Retina (tissue), 1 donor: ENCODE measurements at regions not wholly inside any gene's neighbourhood (a gene's known extent, or its start where the extent isn't known, plus 50 kb on each side); places are given as distances from the start of the nearest gene placed in this dataset.

Experiments
- DNase-seq: peaks from one replicate; pipeline ENCODE4 v3.0.0-alpha.2; 2016

DNA sequence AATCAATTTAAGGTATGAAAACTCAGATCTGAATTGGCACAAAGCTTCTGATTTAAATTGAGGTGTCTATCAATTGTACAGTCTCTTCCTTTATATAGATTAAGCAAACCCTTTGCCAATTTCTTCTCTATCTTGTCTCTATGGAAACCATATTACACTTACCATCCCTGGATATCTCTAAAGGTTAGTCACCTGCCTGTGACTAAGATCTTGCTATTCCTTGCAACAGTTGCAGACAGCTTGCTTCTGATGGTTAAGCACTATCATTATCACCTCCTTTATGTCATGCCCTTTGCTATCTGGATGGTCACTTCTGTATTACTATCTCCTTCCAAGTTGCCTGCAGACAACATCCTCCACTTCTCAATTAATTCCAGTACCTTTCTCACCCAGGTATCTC lies 998.6 kb upstream of the B3GALT2 start:
- DNase-seq: no peak

DNA sequence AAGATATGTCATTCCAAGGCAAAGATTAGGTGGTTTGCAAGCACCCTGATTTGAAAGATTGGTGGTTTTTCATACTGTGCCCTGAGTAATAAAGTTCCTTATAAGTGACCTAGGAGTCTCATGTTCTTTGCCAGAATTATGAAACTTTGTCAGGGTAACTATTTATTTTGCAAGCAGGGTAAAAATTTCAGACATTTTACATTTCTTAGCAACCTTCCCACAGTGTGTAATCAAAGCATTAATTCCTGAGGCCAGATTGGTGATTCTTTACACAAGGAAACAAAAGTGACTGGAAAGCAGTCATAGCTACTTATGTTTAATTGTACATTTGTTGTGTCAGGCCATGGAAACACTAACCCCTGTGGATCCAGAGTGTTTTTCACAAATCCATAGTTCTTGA lies 998.0 kb upstream of the B3GALT2 start:
- no peak for DNase-seq

DNA sequence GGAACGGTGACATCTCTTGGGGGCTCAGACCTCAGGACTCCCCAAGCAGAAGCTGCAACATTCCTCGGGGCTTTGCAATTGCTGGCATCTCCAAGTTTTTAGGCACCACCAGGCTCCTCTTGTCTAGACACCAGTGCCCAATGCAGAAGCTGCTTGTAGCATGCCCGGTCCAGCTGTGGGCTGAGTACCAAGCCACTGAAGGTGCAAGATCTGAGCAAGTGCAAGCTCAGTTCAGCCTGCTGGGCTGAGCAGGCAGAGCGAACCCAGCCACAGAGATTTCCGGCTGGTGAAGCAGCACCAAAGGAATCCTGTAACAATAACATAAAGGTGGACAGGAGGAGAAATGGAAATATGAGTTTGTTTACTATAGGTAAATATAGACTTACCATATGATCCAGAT lies 995.4 kb upstream of the B3GALT2 start:
- no peak for DNase-seq

DNA sequence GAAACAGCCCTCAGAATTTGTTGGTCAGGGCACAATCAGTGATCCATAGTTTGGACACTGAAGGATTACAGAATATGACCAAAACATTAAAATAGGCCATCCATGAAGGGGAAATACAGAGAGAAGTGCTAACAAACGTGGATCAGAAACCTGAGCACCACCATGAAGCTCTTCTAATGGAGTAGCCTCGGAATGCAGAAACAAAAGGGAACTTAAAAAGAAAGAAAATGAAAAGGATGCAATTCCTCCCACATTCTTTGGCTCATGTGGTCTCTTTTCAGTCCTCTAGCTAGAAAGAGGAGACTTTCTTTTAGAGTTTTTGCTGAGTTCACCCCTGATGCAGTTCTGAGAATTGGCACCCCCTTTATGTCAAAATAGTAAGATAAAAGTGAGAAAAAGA lies 989.8 kb upstream of the B3GALT2 start:
- no peak for DNase-seq

DNA sequence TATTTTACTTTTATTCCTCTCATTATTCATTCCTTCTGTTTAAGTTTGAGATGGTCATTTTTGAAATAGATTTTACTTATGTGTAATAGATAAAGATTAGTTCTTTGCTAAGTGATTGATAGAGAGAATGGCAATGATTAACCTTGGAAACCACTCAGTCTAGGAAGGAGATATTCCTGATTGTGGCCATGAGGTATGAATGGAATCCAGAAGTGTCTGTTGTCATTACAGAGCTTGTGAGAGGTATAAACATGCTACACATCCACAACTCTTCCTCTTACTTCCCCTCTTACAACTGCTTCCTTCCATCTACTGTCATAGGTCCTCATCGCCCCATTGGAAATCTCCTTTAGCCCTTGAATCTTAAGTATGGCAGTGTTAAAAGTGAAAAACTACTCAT lies 988.8 kb upstream of the B3GALT2 start:
- no peak for DNase-seq

DNA sequence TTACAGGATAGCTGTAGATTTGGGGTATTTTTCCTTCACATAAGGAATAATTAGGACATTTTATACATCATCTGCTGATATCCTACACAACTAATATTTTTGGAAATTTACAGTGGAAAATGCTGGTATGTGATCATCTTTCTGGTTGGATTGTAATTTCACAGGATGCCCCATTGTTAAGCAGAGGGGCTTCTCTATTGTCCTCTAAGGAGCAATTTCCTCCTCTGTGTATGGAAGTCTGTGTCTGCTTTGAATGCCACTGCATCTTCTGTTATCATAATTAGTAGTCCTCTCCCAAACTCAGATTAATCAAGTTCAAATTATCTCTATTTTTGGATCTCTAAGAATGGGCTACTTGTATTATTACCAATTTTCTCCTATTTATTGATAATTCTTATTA lies 988.1 kb upstream of the B3GALT2 start:
- DNase-seq: no peak

DNA sequence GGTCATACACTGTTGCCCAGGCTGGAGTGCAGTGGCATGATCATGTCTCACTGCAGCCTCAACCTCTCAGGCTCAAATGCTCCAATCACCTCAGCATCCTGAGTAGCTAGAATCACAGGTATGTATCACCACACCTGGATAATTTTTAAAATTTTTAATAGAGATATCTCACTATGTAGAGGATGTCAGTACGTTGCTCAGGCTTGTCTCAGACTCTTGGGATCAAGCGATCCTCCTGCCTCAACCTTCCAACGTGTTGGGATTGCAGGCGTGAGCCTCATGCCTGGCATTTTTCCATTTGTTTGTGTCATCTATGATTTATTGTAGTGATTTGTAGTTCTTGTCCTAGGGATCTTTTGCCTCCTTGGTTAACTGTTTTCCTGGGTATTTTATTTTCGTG lies 985.2 kb upstream of the B3GALT2 start:
- DNase-seq: no peak

DNA sequence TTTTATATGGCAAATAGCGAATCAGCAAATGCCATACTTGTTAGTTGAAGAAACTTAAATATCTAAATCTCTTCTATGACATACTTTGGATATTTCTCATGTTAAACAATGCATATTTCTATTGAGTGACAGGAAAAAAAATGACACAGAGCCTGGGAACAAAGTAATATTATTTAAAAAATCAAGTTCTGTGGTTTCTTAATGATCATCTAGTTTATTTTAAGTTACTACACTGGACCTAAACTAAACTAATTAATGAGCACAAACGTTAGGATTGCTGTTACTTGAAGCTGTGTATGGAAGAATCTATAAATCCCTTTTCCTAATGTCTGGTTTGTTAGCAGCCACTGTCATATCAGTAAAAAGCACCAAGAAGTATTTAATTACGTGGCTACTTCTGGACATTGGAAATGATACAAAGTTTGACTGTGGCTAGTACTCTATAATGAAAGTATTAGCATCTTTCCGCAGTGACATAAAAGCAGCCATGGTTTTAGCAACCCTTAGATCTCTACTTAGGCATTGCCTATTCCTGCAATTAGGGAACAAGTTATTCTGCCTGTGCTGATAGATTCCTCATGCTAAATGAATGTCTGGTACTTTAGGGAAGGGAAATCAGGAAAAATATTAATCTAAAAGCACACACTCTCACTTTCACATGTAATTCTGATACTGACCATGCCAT lies 981.7 kb upstream of the B3GALT2 start:
- no peak for DNase-seq

DNA sequence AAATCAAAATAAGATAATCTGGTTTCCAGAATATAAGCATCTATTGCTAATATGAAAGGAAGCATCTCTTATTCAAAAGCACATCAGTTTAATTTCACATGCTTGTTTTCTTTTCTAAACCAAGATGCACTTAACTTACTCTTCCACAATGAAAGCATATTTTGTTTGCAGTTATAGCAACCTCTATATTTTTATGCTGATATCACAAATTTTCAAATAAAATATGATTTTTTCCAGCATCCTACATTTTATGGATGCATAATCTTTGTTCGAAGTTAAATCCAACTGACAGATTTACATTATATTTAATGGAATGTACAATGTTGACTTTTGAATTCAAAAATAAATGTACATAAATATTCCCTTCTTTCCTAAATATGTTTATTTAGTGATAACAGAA lies 978.3 kb upstream of the B3GALT2 start:
- DNase-seq: no peak

DNA sequence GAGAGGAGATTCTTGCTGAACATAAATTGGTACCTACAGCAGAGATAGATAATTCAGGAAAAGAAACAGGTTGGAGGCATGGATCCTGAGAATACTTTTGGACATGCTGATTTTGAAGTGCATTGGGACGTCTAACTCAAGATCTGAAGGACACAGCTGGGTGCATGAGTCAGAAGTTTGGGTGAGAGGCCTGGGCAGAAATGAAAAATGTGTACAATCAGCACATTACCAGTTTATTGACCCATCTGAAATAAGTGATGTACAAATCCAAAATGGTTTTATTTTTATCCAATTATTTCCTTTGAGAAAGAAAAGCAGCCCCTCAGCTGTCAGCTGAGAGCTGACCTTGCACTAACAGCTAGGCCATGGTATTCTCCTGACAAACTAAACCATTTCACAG lies 975.2 kb upstream of the B3GALT2 start:
- DNase-seq: no peak

DNA sequence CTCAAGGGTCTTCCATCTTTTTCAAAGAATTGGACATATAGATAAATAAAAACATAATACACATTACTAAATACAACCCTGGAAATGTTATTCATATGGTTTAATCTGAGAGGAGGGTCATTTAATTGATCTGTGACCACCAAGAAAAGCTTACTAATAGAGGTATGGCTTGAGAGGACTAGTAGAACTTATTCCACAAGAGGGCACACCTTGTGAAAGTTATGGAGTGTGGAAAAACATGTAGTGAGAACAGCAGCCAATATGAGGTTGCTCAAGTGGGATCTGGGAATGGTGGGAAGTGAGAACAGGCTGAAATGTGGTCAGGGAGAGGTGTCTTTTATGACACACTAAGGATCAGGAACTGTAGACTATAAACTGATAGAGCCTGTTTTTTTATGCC lies 973.5 kb upstream of the B3GALT2 start:
- DNase-seq: no peak

DNA sequence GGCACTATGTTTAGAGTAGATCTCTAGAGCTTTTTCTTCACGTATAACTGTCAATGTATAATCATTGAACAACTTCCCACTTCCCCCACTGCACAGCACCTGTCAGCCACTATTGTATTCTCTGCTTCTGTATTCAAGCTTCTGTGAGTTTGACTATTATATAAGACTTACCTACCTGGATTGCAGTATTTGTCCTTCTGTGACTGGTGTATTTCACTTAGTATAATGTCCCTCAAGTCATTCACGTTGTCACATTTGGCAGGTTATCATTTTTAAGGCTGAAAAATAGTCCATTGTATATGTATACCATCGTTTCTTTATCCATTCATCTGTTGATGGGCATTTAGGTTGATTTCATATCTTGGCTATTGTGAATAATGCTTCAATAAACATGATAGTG lies 969.5 kb upstream of the B3GALT2 start:
- DNase-seq: no peak

DNA sequence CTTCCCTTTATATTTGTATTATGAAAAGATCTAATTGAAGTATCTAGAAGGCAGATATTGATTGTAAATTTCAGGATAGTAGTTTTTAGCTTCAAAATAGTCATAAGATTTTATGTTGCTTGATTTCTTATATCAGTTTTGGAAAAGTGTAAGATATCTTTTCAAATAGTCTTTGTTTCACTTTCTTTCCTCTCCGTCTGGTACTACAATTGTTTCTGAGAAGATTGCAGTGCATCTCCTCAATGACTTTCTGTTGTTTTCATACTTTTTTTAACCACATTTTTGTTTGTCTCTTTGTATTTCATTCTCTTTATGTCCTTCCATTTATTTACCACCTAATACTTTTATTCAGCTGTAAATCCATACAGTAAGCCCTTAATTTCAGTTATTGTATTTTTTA lies 964.6 kb upstream of the B3GALT2 start:
- DNase-seq: no peak

DNA sequence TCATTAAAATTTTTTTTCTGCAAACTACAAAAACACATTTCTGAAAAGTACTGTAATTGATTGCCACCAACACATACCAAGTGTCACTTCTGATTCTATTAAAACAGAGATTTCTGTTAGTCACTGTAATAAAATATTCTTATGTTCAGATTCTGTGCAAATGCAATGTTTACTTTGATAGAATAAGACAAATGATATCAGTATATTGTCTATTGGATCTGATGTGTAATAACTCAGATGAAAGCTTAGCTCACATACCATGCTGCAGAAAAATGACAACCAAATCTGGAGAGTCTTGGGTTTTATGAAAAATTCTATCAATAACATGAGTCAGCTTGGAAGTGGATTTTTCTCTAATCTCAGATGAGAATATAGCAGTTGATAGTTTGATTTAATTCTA lies 963.8 kb upstream of the B3GALT2 start:
- DNase-seq: no peak

DNA sequence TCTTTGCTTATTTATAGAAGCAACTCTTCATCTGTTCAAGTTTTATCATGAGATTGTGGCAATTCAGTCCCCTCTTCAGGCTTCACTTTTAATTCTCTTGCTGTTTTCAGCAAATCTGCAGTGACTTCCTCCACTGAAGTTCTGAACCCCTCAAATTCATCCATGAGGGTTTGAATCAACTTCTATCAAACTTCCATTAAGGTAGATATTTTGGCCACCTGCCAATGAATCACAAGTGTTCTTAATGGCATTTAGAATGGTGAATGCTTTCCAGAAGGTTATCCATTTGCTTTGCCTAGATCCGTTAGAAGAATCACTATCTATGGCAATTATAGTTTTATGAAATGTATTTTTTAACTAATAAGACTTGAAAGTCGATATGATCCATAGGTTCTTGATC lies 946.7 kb upstream of the B3GALT2 start:
- no peak for DNase-seq

DNA sequence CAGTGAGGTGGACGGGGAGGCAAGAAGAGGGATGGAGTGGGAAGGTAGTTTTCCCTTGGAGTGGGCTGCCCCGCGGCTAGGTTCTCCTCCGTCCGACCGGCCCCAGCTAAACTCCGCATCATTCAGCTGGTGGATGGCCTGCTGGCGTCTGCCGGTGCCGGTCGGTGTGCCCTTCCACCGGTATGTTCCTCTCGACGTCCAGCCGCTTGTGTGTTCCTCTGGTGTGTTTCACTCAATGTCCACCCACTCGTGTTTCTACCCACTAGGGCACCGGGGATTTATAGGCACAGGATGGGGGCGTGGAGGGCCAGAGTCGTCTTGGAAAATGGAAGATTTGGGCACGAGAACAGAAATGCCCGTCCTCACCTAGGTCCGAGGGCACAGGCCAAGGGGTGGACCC lies 931.7 kb upstream of the B3GALT2 start:
- no peak for DNase-seq

DNA sequence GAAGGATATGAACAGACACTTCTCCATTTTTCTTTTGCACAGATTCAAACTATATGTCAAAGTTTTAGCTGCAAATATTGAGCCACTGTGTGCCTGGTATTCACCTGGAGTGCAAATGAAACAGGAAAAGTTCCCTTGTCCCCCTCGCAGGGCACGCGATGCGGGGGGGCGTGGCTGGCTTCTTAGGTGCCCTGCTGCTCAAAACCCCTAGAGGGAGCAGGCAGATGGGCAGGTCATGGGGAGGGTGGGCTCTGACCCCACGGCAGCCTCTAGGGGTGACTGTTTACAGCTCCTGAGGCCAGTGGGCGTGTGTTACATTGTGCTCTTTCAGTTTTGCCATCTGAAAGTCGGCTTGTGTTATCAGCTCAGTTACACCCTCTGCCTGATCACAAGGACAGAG lies 931.2 kb upstream of the B3GALT2 start:
- no peak for DNase-seq

DNA sequence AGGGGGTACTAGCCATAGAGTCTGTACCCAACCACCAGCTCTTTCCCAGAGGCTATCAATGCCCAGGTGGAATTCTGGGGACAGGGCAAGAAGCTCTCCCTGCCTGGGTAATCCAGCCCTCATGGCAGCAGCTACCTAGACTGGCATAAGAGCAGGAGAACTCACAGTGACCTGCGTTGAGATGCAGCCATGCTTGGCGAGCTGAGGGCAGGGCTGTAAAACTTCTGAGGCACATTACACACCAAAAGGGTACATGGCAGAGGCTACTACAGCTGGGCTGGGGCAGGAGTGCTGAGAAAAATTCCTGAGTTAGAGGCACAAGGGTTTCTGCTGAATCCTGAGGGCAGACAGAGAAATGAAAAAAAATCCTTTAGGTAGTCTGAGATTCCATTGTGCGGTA lies 927.9 kb upstream of the B3GALT2 start:
- DNase-seq: no peak

DNA sequence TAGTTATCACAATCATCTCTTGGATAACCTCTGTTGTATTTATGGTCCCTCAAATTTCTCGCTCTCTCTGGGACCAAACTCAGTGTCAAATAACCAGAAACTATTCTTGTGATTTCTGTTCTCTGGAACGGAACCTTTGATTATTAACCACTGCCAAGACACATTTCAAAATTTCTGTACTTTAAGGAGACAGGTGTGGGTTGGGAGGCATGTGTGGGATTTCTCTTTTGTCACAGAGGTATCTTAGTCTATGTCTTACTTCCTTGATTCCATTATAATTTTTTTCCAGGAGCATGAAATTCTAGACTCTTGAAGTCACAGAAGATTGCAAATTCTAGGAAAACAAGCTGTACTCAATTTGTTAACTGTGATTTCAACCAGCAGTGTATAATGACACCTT lies 919.0 kb upstream of the B3GALT2 start:
- no peak for DNase-seq

DNA sequence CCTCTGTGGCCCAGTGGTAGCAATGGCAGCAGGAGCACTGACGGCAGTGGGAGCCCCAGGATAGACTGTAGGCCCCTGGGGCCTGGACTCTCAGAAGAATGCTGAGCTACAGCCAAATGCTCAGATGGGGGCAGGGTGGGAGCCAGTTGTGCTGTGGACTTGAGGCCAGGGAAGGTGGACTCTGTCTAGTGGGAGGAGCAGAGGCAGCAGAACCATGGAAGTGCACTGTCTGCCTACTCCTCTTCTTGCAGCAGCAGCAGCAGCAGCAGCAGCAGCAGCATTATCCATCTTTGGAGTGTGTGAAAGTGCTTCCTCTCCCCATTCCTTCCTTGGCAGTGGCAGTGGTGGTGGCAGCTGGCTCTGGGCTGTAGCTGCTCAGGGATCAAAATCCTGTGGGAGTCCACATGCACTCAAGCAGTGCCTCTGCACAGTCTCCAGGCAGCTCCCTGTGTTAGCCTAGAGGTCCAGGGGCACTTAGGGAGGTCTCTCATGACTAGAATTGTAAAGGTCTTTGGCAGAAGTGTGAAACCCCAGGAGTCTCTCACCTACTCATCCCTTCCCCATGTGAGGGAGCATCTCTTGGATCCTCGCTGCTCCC lies 917.9 kb upstream of the B3GALT2 start:
- peak; percentile 22 for DNase-seq

DNA sequence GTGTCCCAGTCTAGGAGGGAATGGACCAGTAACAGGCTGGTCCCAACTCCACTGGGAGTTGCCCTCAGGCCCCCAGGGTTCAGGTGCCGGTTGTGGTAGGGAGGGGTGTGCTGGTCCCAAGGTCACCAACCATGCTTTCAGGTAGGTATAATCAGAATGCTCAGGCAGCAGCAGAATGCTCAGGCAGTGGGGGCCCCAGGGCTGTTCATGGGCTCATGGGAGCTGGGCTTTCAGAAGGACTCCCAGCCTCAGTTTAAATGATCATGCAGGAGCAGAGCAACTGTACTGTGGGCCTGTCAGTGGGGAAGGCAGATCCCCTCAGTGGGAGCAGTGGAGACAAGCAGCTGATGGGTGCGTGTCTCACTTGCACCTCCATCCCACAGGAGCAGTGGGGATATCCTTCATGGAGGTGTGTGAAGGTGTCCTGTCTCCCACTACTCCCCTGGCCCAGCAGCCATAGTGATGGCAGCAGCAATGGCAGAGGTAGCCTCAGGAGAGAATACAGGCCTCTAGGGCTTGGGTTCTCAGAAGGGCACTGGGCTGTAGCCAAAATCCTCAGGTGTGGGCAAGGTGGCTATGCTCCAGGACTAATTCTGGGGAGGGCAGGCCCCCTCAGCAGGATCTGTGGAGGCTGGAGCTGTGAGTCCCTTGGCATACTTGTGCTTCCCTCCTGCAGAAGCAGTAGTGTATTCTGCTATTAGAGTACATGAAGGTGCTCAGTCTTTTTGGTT lies 917.3 kb upstream of the B3GALT2 start:
- no peak for DNase-seq

DNA sequence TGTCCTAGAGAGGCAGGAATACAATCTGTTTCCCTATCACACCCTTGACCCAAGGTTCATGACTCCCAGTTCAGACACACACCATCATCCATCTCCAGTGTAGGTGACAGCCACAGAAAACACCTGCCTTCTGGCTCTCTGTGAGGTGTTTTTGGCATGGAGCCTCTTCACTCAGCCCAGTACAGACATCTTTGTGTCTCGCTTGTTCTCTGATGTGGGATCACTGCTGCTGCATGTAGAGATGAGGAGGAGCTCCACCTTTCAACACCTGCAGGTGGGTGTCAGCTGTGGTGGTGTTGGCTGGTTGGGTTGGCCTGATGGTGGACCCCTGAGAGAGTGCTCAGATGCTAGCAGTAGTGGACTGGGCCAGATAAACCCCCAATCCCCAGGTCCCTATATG lies 916.7 kb upstream of the B3GALT2 start:
- DNase-seq: no peak

DNA sequence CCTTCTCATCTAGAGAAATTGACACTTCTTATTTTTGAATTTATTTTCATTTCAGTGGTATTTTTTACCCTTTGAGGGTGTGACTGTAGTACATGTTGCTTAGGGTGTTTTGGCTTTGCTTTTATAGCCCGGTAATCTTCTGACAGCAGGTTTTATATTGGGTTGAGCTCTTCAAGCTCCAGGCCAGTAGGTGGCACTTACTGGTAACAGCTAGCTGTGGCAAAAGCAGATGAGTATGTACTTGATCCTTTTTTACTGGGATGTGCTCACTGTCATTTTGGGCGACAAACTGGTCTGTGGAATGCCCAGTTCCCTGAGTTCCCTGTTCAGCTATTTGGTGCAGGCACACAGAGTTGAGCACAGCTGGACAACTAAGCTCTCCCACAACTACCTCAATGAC lies 916.2 kb upstream of the B3GALT2 start:
- no peak for DNase-seq

DNA sequence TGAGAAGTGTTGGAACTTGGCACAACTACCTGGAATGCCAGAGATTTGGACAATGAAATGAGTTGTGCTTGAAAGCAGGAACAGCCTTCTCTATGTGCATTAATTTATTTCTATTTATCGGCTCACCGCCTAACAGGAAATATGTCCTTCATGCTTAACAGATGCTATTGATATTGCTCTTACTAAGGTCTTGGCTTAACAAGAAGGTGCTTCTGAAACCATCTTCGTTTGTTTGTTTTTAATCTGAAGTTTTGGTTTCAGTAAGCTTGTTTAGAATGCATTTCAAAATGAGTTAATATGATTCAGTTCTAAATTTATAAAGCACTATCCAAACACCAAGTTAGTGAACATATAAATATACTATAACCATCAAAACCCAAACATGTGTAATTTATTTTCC lies 898.3 kb upstream of the B3GALT2 start:
- DNase-seq: no peak

DNA sequence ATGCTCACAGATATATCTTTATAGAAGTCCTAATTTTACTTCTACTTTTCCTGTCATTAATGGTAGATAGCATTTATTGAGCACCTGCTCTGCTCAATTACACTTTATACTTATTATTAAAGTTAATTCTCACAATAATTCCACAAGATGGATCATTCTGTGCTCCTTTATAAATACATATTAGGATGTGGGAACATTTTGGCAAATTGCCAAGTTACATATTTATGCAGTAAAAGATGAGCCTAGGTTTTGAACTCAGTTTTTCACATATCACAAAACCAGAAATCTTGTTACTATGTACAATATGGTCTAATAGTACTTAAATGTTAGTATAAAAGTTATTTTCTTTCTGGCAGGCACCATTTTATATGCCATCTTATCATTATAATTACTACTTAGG lies 895.0 kb upstream of the B3GALT2 start:
- no peak for DNase-seq
